ENCODE measurements at regions not wholly inside any gene's neighbourhood (a gene's known extent, or its start where the extent isn't known, plus 50 kb on each side); places are given as distances from the start of the nearest gene placed in this dataset.
"Not testable (repeated sequence)": the region's sequence is repeated elsewhere in the genome, so short reads cannot be mapped to it uniquely, and the experiment has no call there.

- no peak for DNase-seq (ENCODE audit: low spot score)
Measured at GRCh38 chr13:37510441-37510840, 88.1 kb downstream of the POSTN start.

- no peak for DNase-seq (ENCODE audit: low spot score)
Measured at GRCh38 chr13:37505531-37505930, 93.0 kb downstream of the POSTN start.

- no peak for DNase-seq (ENCODE audit: low spot score)
Measured at GRCh38 chr13:37504251-37504650, 94.3 kb downstream of the POSTN start.

- DNase-seq (ENCODE audit: low spot score) = no peak
Measured at GRCh38 chr13:37503287-37503686, 95.3 kb downstream of the POSTN start.

- not testable (repeated sequence) for DNase-seq (ENCODE audit: low spot score)
Measured at GRCh38 chr13:37502303-37502993, 96.1 kb downstream of the POSTN start.

- DNase-seq (ENCODE audit: low spot score) = no peak
Measured at GRCh38 chr13:37501187-37501586, 97.4 kb downstream of the POSTN start.

- no peak for DNase-seq (ENCODE audit: low spot score)
Measured at GRCh38 chr13:37495046-37495445, 103.5 kb downstream of the POSTN start.

GRCh38 chr13:37493775-37494174 is 104.8 kb downstream of the POSTN start:
- no peak for DNase-seq (ENCODE audit: low spot score)

- DNase-seq (ENCODE audit: low spot score) = no peak
Measured at GRCh38 chr13:37492741-37493514, 105.6 kb downstream of the POSTN start.

- DNase-seq (ENCODE audit: low spot score) = no peak
Measured at GRCh38 chr13:37492075-37492474, 106.5 kb downstream of the POSTN start.

GRCh38 chr13:37491661-37492060 is 106.9 kb downstream of the POSTN start:
- DNase-seq (ENCODE audit: low spot score) = no peak

- no peak for DNase-seq (ENCODE audit: low spot score)
Measured at GRCh38 chr13:37490176-37490779, 108.3 kb downstream of the POSTN start.

- no peak for DNase-seq (ENCODE audit: low spot score)
Measured at GRCh38 chr13:37488726-37489125, 109.8 kb downstream of the POSTN start.

- no peak for DNase-seq (ENCODE audit: low spot score)
Measured at GRCh38 chr13:37486171-37486681, 112.3 kb downstream of the POSTN start.

GRCh38 chr13:37485756-37486155 is 112.8 kb downstream of the POSTN start:
- no peak for DNase-seq (ENCODE audit: low spot score)

GRCh38 chr13:37484056-37484455 is 114.5 kb downstream of the POSTN start:
- DNase-seq (ENCODE audit: low spot score) = no peak

GRCh38 chr13:37482331-37482730 is 116.2 kb downstream of the POSTN start:
- DNase-seq (ENCODE audit: low spot score) = no peak

GRCh38 chr13:37481885-37482227 is 116.7 kb downstream of the POSTN start:
- no peak for DNase-seq (ENCODE audit: low spot score)

GRCh38 chr13:37481011-37481884 is 117.3 kb downstream of the POSTN start:
- DNase-seq (ENCODE audit: low spot score) = no peak

GRCh38 chr13:37479916-37480315 is 118.7 kb downstream of the POSTN start:
- no peak for DNase-seq (ENCODE audit: low spot score)

GRCh38 chr13:37476874-37477273 is 121.7 kb downstream of the POSTN start:
- no peak for DNase-seq (ENCODE audit: low spot score)

- DNase-seq (ENCODE audit: low spot score) = no peak
Measured at GRCh38 chr13:37475966-37476365, 122.6 kb downstream of the POSTN start.

Measured in NAMALWA (cell line).